Neural crest cell (in vitro differentiated cells): ENCODE measurements at regions not wholly inside any gene's neighbourhood (a gene's known extent, or its start where the extent isn't known, plus 50 kb on each side); places are given as distances from the start of the nearest gene placed in this dataset.
A peak's percentile ranks its signal among the peaks of the same experiment; 100 is the strongest.

Experiments used
- DNase-seq: peaks from one replicate; pipeline ENCODE4 v3.0.0; 2021; ENCODE audit warnings: low read depth, mixed read lengths, low spot score
- H3K27ac Mint-ChIP-seq: one replicate; pipeline ENCODE4 v1.8.0; 2021; ENCODE audit warnings: mild to moderate bottlenecking, mixed read lengths; ENCODE audit not compliant: unreplicated experiment
- H3K27me3 Mint-ChIP-seq: 2 replicates; pipeline ENCODE4 v1.8.0; 2021; ENCODE audit warnings: low read depth, mild to moderate bottlenecking, mixed read lengths
- H3K36me3 Mint-ChIP-seq: 2 replicates; pipeline ENCODE4 v1.8.0; 2021; ENCODE audit warnings: low read depth, mild to moderate bottlenecking, mixed read lengths
- H3K4me1 Mint-ChIP-seq: 2 replicates; pipeline ENCODE4 v1.8.0; 2021; ENCODE audit warnings: mixed read lengths
- H3K4me3 Mint-ChIP-seq: one replicate; pipeline ENCODE4 v1.8.0; 2021; ENCODE audit warnings: mild to moderate bottlenecking, mixed read lengths
- H3K9me3 Mint-ChIP-seq: 2 replicates; pipeline ENCODE4 v1.8.0; 2021; ENCODE audit warnings: mixed read lengths
- CTCF ChIP-seq: fragments of 200-600 bp; sonication (generic); conservative IDR thresholded peaks from 2 replicates; pipeline ENCODE4 v1.5.0; 2021; ENCODE audit warnings: antibody characterized with exemption, mild to moderate bottlenecking

GRCh38 chr1:68293609-68294366, 61.5 kb upstream of the WLS start:
- peak; percentile 24 for DNase-seq
- H3K9me3 Mint-ChIP-seq, result no peaks in the 10 kb centered on the region
- peaks cover 53% of the 10 kb centered on the region for H3K4me1 Mint-ChIP-seq
- no peak for TF ChIP-seq CTCF
- H3K36me3 Mint-ChIP-seq, result no peaks in the 10 kb centered on the region
- H3K4me3 Mint-ChIP-seq, result peak overlapping the region; percentile 70
- peaks cover 6% of the 10 kb centered on the region for H3K27me3 Mint-ChIP-seq
- peak overlapping the region; percentile 85 for H3K27ac Mint-ChIP-seq

- Mint-ChIP-seq H3K4me1 (peaks cover 53% of the 10 kb centered on the region), H3K9me3 (no peaks in the 10 kb centered on the region), H3K4me3 (peak overlapping the region; percentile 69), H3K27me3 (peaks cover 6% of the 10 kb centered on the region), H3K27ac (peak overlapping the region; percentile 92), H3K36me3 (no peaks in the 10 kb centered on the region)
- no peak for TF ChIP-seq CTCF
- DNase-seq, result no peak
These were observed 60.8 kb upstream of the WLS start for GRCh38 chr1:68293122-68293521.

GRCh38 chr1:68291688-68292384, 59.5 kb upstream of the WLS start:
- peaks cover 48% of the 10 kb centered on the region for H3K4me1 Mint-ChIP-seq
- peaks cover 6% of the 10 kb centered on the region for H3K27me3 Mint-ChIP-seq
- H3K9me3 Mint-ChIP-seq, result no peaks in the 10 kb centered on the region
- no peak for DNase-seq
- H3K4me3 Mint-ChIP-seq, result no peak overlapping the region
- no peak for TF ChIP-seq CTCF
- H3K27ac Mint-ChIP-seq, result no peak overlapping the region
- no peaks in the 10 kb centered on the region for H3K36me3 Mint-ChIP-seq

DNA sequence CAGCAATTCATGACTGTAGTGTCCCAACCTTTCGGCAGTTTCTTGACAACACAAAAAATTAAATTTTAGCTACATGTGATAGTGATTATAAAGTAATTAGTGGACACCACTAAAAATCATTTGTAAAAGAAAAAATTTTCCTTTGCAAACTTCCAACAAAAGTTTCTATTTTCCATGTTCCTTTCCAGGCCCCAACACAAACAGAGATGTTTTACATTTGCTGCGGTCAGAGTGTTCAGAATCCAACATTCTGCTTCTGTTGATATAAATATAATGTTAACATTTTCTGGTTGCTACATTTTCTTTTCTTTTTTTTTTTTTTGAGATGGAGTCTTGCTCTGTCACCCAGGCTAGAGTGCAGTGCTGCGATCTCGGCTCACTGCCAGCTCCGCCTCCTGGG, 54.9 kb upstream of the WLS start:
- Mint-ChIP-seq H3K27me3 (no peaks in the 10 kb centered on the region), H3K9me3 (peaks cover under 1% of the 10 kb centered on the region), H3K4me3 (no peak overlapping the region), H3K27ac (no peak overlapping the region), H3K36me3 (no peaks in the 10 kb centered on the region), H3K4me1 (peaks cover 12% of the 10 kb centered on the region)
- no peak for DNase-seq
- TF ChIP-seq CTCF, result no peak

DNA sequence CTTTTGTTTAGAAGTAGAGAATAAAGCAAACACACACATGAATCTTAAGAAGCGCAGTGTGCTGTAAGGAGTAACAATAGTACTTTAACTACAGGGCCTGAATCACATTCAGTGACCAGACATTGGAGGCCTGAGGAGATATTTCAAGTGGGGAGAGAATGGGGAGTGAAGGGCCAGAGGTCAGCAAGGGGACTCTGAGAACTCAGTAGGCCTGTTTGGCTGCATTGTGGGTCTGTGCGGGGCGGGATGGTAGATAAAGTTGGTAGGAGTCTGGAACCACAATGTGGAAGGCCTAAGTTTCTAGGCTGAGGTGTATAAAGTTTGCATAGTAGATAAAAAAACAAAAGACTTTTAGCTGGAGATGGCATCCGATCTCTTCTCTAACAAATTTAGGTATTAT, 52.7 kb upstream of the WLS start:
- H3K9me3 Mint-ChIP-seq, result peaks cover 6% of the 10 kb centered on the region
- H3K4me1 Mint-ChIP-seq, result peaks cover 7% of the 10 kb centered on the region
- H3K27me3 Mint-ChIP-seq, result no peaks in the 10 kb centered on the region
- no peak for TF ChIP-seq CTCF
- H3K36me3 Mint-ChIP-seq, result no peaks in the 10 kb centered on the region
- DNase-seq, result no peak
- no peak overlapping the region for H3K4me3 Mint-ChIP-seq
- H3K27ac Mint-ChIP-seq, result no peak overlapping the region
